ENCODE measurements at regions not wholly inside any gene's neighbourhood (a gene's known extent, or its start where the extent isn't known, plus 50 kb on each side); places are given as distances from the start of the nearest gene placed in this dataset.

- TF ChIP-seq TAF1 (IDR thresholded peaks at IDR 0.05; ENCODE audit: borderline replicate concordance, insufficient read depth, low read length) (no peak), SIN3A (IDR thresholded peaks at IDR 0.05; ENCODE audit: borderline replicate concordance, insufficient read depth, low read length) (no peak), POLR2AphosphoS5 (IDR thresholded peaks at IDR 0.05; ENCODE audit: low read depth, low read length) (no peak), FOXP2 (optimal IDR thresholded peaks at IDR 0.05; ENCODE audit: borderline replicate concordance, extremely low read depth, extremely low read length, insufficient read depth) (no peak)
- TF ChIP-seq, protein P1, sequence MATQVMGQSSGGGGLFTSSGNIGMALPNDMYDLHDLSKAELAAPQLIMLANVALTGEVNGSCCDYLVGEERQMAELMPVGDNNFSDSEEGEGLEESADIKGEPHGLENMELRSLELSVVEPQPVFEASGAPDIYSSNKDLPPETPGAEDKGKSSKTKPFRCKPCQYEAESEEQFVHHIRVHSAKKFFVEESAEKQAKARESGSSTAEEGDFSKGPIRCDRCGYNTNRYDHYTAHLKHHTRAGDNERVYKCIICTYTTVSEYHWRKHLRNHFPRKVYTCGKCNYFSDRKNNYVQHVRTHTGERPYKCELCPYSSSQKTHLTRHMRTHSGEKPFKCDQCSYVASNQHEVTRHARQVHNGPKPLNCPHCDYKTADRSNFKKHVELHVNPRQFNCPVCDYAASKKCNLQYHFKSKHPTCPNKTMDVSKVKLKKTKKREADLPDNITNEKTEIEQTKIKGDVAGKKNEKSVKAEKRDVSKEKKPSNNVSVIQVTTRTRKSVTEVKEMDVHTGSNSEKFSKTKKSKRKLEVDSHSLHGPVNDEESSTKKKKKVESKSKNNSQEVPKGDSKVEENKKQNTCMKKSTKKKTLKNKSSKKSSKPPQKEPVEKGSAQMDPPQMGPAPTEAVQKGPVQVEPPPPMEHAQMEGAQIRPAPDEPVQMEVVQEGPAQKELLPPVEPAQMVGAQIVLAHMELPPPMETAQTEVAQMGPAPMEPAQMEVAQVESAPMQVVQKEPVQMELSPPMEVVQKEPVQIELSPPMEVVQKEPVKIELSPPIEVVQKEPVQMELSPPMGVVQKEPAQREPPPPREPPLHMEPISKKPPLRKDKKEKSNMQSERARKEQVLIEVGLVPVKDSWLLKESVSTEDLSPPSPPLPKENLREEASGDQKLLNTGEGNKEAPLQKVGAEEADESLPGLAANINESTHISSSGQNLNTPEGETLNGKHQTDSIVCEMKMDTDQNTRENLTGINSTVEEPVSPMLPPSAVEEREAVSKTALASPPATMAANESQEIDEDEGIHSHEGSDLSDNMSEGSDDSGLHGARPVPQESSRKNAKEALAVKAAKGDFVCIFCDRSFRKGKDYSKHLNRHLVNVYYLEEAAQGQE (IDR thresholded peaks at IDR 0.05; ENCODE audit: insufficient read depth in 1 of 2, low read depth in 2 of 2, low read length in 2 of 2): no peak
These were observed 253.9 kb upstream of the MAP3K1 start for GRCh38 chr5:56561455-56561854.

- TF ChIP-seq SIN3A (IDR thresholded peaks at IDR 0.05; ENCODE audit: borderline replicate concordance, insufficient read depth, low read length) (no peak), FOXP2 (optimal IDR thresholded peaks at IDR 0.05; ENCODE audit: borderline replicate concordance, extremely low read depth, extremely low read length, insufficient read depth) (no peak), POLR2AphosphoS5 (IDR thresholded peaks at IDR 0.05; ENCODE audit: low read depth, low read length) (no peak)
- TF ChIP-seq, protein P1 (IDR thresholded peaks at IDR 0.05; ENCODE audit: insufficient read depth in 1 of 2, low read depth in 2 of 2, low read length in 2 of 2): no peak
These were observed 257.1 kb upstream of the MAP3K1 start for GRCh38 chr5:56558131-56558745.

GRCh38 chr5:56557198-56557597 lies 258.2 kb upstream of the MAP3K1 start:
- TF ChIP-seq, protein P1 (IDR thresholded peaks at IDR 0.05; ENCODE audit: insufficient read depth in 1 of 2, low read depth in 2 of 2, low read length in 2 of 2): no peak
- TF ChIP-seq TAF1 (IDR thresholded peaks at IDR 0.05; ENCODE audit: borderline replicate concordance, insufficient read depth, low read length) (no peak), POLR2AphosphoS5 (IDR thresholded peaks at IDR 0.05; ENCODE audit: low read depth, low read length) (no peak), FOXP2 (optimal IDR thresholded peaks at IDR 0.05; ENCODE audit: borderline replicate concordance, extremely low read depth, extremely low read length, insufficient read depth) (no peak), SIN3A (IDR thresholded peaks at IDR 0.05; ENCODE audit: borderline replicate concordance, insufficient read depth, low read length) (no peak)

DNA sequence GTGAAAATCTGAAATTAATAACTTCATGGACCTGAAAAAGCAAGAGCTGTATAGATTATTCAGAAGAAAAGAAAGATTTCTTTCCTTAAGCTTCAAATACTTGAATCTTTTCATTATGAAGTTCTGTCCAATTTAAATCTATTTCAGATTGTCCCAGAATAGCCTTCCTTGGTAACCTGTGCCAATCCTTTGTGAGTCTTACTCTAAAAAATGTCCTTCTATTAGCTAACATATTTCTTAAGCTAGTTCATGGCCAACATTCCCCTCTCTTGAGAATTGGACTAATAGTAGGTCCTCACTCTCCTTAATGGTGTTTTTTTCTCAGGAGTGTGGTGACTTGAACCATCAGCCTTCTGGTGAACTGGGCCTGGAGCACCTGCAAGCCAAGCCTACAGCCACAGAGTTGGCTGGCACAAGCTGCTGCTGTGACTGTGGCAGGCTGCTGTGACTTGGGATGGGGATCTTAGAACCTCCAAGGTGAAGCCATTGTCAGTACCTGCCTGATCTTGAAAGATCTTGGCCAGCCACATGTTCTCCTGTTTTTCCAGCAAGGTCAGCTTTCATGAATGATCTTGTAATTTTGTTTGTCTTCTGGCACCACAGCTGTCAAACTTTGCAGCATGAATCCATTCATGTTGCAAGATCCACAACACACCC lies 262.6 kb upstream of the MAP3K1 start:
- TF ChIP-seq POLR2AphosphoS5 (IDR thresholded peaks at IDR 0.05; ENCODE audit: low read depth, low read length) (no peak), SIN3A (IDR thresholded peaks at IDR 0.05; ENCODE audit: borderline replicate concordance, insufficient read depth, low read length) (no peak), FOXP2 (optimal IDR thresholded peaks at IDR 0.05; ENCODE audit: borderline replicate concordance, extremely low read depth, extremely low read length, insufficient read depth) (no peak), TAF1 (IDR thresholded peaks at IDR 0.05; ENCODE audit: borderline replicate concordance, insufficient read depth, low read length) (no peak)
- TF ChIP-seq, protein P1 (IDR thresholded peaks at IDR 0.05; ENCODE audit: insufficient read depth in 1 of 2, low read depth in 2 of 2, low read length in 2 of 2): no peak

All from PFSK-1 (cell line).